Amniotic stem cell (primary cell): ENCODE measurements at regions not wholly inside any gene's neighbourhood (a gene's known extent, or its start where the extent isn't known, plus 50 kb on each side); places are given as distances from the start of the nearest gene placed in this dataset.
"Not testable (repeated sequence)": the region's sequence is repeated elsewhere in the genome, so short reads cannot be mapped to it uniquely, and the experiment has no call there.

Experiments used
- DNase-seq: peaks from one replicate; lab custom pipeline; 2025; lab: John Stamatoyannopoulos, UW

DNA sequence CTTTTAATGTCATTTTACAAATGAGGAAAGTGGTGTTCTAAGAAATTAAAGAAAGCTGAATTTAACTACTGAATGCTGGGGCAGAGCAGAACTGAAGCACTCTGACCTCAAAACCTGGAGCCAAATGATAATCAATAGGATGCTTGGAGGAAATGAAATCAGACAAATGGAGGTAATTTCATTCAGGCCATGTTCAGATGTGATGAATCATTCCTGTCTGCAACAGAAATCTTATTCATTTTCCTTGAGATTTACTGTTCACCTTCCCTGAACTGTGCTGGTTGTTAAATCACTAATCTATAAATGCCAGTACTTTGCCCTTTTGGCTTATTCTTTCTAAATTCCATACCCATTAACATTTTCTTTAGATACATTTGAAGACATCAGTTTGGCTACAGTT, 85.6 kb upstream of the SNX7 start:
- DNase-seq, result no peak

DNA sequence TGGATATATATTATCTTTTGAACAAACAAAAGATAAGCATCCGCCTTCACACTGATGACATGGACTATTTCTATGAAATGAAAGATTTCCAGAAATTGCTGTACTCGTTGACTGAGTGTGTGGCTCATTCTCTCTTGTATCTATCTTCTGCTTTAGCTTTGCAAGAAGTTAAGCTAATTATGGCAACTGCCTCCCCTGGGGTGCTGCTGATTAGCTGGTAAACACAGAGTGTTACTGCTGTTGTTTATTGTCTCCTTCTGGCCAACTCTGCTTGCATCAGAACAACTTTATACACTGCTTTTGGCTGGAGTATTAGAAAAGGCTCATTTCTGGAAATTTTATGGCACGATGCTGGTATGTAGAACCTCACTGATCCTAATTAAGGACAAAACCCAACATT, 95.6 kb upstream of the SNX7 start:
- no peak for DNase-seq

DNA sequence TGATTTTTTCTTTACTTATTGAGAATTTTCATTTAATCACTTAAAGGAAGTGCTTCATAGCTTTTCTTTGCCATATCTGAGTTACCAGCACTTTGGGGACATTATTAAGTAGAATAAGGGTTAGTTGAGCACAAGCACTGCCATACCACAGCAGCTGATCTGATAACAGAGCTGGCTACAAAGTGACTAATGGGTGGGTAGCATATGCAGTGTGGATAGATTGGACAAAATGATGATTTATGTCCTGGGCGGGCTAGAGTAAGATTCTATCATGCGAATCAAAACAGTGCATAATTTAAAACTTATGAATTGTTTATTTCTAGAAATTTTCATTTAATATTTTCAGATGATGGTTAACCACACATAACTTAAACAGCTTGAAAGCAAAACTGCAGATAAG, 102.2 kb upstream of the SNX7 start:
- DNase-seq, result no peak

DNA sequence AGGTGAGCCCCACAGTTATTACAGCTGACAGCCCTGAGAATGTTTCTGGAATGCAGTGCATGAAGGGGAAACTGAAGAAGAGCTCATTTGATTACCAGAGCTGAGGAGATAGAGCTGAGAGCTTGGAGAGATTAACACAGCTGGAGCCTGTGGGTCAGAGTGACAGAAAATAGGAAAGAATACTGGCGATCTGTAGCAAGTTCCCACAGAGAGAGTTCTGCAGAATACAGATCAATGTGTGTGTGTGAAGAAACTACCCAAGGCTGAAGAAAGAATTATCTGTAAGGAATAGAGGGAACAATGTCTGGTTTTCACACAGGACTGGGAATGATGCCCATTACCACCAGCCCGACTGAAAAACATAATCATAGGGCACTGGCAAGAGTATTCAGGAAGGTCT, 103.6 kb upstream of the SNX7 start:
- no peak for DNase-seq

DNA sequence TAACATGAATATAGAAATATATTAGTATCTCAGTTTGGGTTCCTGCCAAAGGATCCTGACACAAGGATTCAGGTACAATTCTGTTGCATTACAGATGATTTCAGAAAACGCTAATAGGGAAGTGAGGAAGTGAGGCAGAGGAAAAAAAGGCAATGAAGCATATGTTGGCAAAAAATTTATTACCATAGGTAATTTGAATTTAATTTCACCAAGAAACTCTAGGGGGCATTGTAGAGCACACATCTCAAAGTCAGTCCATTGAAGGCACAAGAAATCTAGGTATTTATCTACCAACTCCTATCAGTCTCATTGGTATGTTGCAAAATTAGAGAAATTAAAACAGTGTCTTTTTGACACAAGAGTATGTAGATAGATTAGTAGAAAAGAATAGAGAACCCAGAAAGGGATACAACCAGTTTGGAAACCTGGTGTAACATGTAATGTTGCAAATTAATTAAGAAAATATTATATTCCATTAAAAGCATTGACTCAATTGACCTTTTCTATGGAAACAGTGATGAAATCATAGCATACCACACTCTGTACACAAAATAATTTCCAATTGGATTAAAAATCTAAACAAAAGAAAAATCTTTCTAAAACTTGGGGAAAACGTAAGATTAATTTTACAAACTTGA, 104.9 kb upstream of the SNX7 start:
- no peak for DNase-seq

DNA sequence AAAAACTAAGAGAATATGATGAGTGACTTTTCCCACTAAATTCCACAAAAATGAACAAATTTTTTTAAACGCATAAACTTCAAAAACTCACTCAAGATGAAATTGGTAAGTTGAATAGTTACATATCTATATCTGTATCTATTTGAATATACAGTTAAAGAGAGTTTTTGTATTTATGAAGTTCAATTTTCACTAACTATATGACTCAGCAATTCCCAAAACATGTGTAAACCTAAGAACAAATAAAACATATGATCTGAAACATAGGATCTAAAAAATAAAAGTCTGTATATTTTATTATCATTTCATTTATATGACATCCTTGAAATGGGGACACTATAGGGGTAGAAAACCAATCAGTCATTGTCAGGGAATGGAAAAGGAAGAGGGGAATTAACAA, 105.7 kb upstream of the SNX7 start:
- no peak for DNase-seq

DNA sequence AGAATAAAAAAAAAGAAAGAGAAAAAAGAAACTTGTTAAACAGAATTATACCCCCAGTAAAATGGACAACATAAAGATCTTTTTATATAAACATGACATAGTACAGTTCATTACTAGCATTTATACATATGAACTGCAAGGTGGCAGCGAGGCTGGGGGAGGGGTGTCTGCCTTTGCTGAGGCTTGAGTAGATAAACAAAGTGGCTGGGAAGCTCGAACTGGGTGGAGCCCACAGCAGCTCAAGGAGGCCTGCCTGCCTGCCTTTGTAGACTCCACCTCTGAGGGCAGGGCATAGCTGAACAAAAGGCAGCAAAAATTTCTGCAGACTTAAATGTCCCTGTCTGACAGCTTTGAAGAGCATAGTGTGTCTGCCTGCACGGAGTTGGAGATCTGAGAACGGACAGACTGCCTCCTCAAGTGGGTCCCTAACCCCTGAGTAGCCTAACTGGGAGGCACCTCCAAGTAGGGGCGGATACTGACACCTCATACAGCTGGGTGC, 108.9 kb upstream of the SNX7 start:
- not testable (repeated sequence) for DNase-seq

DNA sequence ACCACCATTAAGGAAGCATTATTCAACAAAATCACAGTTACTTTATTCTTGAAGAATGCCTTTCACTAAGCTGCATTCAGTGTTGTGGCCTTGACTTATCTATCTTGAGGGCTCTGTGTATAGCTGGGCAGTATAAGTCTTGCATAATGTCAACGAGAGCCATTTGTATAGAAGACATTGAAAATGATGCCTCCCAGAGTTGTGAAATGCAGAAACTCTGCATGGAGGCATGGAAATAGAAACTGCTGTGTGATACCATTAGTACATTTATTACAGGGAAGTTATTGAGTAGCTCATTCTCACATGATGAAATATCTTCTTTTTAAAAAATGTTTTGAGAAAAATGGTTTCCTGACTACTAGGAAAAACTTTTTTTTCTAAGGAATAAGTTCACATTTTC, 111.4 kb upstream of the SNX7 start:
- DNase-seq, result no peak

DNA sequence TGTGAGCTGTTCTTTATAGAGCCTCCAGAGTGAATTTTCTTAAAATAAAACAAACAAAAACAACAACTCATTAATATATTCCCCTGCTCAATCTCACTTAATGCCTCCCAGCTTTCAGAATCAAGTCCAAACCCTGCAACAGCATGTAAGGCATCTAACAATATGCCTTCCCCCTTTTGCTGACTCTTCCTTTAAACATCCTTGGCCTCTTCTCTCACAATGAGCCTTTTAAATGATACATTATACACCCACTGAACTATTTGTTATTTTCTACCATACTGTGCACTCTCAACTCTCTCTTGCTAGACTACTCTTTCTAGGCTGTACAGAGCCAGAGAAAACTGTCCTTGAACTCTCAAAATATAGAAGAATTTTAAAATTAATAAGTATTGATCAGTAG, 115.2 kb upstream of the SNX7 start:
- DNase-seq, result no peak

DNA sequence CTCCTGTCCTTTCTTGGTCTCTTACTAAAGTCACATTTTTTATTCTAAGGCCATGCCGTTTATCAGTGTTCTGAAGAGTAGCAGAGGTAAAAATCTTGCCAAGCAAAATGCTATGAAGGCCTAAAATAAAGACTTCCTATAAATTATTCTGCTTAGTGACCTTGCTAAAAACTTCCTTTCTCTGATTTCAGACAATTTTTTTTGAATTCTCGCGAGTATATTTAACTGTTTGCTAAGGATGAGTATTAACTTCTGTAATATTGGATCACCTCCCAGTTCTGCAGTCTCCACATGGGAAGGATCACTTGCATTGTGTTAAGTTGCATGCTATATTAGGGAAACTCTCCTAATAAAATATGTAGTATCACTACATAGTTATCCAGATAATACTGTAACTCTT, 123.4 kb upstream of the SNX7 start:
- DNase-seq, result no peak

DNA sequence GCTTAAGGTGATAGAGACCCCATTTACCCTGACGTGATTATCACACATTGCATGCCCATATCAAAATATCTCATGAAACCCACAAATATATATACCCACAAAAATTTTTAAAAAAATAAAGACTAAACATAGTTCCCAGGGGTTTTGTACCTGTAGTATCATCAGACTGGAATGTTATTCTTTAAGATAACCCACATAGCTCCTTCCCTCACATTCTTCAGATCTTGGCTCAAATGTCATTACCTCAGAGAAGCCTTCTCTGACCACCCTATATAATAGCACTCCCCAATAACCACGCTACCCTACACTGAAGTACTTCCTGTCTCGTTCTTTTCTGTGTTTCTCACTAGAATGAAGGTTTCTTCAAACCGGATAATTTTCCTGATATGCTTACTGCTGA, 138.3 kb upstream of the SNX7 start:
- DNase-seq, result no peak

DNA sequence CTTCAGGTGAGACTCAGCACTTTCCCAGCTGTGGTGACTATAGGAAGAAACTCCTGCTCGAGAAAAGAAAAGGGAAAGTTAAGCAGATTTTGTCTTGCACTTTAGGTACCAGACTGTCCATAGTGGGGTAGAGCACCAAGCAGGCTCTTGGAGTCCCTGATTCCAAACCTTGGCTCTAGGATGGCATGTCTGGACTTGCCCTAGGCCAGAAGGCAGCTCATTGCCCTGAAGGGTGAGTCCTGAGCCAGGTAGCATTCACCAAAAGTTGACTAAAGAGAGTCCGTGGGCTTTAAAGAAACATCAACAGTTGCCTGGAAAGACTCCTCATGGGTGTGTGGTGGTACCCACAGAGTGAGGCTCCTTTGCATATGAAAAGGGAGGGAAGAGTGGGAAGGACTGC, 145.2 kb upstream of the SNX7 start:
- no peak for DNase-seq

DNA sequence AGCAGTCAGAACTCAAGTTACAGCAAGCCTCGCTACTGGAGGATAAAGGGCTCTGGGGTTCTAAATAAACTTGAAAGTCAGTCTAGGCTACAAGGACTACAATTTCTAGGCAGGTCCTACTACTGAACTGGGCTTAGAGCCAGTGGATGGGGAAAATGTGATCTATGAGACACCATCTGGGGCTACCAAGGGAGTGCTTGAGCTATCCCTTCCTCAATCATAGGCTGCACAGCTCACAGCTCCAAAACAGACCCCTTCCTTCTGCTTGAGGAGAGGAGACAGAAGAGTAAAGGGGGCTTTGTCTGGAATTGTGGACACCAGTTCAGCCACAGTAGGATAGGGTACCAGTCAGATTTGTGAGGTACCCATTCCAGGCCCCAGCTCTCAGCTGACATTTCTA, 145.8 kb upstream of the SNX7 start:
- no peak for DNase-seq

DNA sequence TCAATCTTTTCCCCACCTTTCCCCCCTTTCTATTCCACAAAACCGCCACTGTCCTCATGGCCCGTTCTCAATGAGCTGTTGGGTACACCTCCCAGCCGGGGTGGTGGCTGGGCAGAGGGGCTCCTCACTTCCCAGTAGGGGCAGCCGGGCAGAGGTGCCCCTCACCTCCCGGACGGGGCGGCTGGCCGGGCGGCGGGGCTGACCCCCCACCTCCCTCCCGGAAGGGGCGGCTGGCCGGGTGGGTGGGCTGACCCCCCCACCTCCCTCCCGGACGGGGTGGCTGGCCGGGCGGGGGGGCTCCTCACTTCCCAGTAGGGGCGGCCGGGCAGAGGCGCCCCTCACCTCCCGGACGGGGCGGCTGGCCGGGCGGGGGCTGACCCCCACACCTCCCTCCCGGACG, 149.3 kb upstream of the SNX7 start:
- DNase-seq, result not testable (repeated sequence)

DNA sequence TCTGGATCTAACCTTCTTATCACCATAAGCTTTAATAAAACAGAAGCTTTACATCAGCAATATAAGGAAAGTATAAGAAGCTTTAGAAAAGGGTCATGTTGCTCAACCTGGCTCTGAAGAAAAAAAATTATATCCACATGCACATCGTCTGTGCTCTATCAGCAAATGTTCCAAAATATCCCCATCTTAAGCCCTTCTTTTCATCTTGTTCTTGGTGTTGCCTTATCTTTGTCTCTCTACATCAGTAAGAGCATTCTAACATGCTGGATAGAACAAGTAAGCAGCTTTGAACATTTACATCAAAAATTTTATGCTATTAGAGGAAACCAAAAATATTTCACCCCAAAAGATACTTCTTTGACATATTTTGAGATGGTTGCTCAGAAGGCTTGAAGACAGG, 157.8 kb upstream of the SNX7 start:
- DNase-seq, result no peak

DNA sequence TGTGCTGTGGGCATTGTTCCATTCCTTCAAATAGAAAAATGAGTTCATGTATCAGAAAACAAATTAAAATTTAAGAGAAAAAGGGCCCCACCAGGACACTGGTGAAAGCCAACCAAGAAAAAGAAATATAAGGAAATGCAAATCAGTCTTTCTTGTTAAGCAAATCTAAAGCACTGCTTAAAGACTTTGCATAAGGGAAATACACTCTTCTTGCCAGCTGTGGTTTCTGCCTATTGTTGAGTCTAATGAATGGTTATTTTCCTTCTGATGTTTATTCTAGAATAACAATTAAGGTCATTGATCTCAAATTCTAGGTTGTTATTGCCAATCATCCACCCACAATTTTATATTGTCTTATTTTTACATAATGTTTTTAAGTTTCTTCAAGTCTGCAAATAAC, 158.6 kb upstream of the SNX7 start:
- no peak for DNase-seq

DNA sequence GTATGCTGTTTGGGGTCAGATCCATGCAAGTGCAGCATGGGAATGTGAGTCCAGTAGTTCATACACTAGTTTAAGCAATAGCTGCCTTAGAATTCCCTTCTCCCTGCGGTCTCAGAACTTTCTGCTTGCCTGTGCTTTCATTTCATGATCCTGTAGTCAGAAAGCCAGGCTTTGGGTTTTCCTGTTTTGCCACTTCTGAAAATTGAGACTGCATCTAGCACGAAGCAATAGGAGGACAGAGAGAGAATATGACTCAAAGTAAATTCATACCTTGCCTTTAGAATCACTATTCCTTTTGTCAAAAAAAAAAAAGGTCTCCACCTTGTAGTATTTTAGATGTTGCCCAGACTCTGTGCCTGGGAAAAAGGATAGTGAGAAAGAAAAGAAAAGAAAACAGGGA, 161.2 kb upstream of the SNX7 start:
- no peak for DNase-seq

DNA sequence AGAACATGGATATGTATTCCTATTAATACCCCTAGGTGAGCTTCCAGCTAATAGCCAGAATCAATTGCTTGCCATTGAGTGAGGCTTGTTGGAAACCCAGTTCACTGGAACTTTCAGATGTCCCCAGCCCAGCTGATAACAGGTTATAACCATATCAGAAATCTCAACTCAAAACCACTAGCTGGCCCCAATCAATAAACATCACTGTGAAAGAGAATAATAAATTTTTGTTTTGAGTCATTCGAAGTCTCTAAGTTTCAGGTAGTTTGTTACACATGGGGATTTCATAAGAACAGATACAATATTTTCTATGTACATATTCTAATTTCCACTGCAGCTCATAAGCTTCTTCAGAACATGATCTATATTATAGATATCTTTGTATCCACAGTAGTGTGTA, 162.9 kb upstream of the SNX7 start:
- DNase-seq, result no peak

DNA sequence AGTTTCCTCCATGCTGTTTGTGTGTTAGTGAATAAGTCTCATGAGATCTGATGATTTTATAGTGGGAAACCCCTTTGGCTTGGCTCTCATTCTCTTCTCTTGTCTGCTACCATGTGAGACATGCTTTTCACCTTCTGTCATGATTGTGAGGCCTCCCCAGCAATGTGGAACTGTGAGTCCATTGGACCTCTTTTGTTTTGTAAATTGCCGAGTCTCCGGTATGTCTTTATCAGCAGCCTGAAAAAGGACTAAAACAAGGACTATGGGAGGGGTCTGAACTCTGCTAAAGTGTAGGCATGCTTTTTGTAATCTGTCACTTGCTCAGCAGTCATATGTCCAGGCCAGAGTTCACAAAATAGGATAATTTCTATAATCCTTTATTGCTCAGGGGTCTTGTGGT, 164.0 kb upstream of the SNX7 start:
- DNase-seq, result no peak

DNA sequence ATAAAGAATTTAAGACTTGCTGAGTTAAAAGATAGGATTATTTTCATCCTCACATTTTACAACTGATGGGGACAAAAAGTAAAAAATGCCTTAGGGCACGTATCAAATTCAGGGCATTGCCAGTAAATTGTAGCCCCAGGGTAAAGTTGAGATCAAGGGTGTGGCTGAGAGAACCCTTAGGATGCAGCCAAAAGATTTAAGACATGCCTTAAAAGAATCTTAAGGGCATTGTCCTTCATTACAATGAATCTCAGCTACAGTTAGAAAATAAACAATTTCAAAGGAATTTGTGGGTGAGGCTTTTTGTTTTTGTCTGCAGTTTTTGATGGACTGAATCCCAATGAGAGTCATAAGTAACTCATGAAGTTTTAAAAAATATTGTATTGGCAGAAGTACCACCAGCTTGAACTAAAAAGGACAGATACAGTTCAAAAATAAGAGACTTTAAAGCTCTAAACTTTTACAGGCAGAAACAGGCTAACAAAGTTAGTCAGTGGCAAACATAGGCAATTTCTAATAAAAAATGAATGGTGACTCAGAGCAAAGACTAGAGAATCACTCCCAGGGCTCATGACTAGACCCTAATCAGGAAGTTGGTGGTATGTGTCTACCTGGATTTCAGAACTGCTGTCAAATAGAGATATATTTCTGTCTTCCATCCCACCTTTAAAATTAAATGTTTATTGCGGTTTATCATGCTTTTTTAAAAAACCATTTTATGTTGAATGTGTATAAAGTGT, 165.1 kb upstream of the SNX7 start:
- no peak for DNase-seq

DNA sequence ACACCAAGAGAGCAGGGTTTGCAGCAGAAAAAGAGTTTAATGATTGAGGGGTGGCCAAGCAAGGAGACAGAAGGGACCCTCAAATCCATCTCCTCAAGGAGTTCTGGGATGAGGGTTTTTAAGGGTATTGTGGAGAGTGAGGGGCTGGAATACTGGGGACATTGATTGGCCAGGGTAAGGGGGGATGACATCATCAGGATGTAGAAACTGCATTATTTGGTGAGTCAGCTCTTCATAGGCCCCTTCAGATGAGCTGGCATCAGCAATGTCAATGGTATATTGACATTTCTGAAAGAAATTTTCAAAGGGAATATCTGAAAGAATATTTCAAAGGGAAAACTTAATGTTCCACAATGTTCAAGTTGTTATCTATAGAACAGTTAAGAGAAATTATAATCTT, 168.1 kb upstream of the SNX7 start:
- no peak for DNase-seq

DNA sequence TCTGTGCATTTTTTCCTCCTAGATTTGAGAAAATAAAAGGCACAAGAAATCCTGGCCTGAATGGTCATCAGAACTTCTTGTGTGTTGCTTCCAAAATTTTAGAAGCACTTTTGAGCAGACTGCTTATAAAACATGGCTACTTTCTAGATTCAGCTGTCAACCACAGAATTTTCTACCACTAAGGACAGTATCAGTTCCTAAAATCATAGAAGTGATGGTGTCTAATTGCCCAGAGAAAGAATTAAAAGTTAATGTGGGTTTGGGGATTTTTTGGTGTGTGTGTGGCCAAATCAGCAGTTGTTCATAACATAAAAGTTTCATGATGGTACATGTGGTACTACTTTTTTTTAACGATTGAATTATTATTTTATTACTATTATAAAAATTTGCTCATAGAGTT, 171.4 kb upstream of the SNX7 start:
- no peak for DNase-seq

DNA sequence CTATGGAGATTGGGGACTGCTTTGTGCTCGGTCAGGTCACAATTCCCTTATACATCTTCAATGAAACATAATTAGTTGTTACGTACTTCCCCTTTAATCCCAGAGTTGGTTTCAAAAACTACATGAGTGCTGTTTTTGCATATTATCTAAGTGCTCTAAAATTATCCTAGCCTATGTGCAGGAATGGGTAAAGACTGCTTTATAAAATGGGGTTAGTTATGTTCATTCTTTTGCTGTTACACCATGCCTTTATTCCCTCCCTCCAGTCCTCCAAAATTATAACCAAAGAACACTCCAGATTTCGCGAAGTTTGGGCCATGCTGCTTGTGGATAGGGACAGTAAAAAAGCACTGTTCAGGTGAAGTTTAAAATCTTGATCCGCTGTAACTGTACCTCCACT, 173.9 kb upstream of the SNX7 start:
- no peak for DNase-seq

DNA sequence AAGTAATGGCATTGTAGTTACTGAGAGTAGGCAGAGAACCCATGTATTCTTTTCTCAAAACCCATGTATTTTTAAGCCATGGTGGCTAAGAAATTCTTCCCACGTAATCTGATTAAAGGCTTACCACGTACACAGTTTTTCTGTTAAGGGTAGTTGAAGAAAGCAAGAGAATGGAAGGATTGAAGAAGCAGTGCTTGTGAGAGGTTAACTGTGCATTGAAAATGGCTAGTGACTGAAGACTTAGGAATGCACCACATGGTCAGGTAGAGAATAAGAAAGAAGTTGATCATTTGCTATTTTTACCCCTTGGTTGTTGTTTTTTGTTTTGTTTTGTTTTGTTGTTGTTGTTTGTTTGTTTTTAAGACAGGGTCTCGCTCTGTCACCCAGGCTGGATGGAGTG, 178.9 kb upstream of the SNX7 start:
- DNase-seq, result no peak
